Keratinocyte (primary cell): ENCODE measurements at regions not wholly inside any gene's neighbourhood (a gene's known extent, or its start where the extent isn't known, plus 50 kb on each side); places are given as distances from the start of the nearest gene placed in this dataset.

Experiments
- CTCF ChIP-seq, 3 experiments: IDR thresholded peaks in 1 of 3; conservative IDR thresholded peaks in 1 of 3; optimal IDR thresholded peaks in 1 of 3; 2 replicates in 2 of 3; 3 replicates in 1 of 3; pipeline versions ENCODE3 to v1.5.1; 2011; ENCODE audit warnings: low read length in 3 of 3, mild to moderate bottlenecking in 3 of 3, moderate library complexity in 2 of 3, control low read depth in 1 of 3, inconsistent platforms in 1 of 3; ENCODE audit not compliant: insufficient read depth in 2 of 3; ENCODE audit errors: extremely low read depth in 1 of 3
- EZH2 ChIP-seq: IDR thresholded peaks from one replicate; pipeline ENCODE4 v1.6.1; 2012; ENCODE audit warnings: inconsistent platforms, mild to moderate bottlenecking, low read length, moderate library complexity

DNA sequence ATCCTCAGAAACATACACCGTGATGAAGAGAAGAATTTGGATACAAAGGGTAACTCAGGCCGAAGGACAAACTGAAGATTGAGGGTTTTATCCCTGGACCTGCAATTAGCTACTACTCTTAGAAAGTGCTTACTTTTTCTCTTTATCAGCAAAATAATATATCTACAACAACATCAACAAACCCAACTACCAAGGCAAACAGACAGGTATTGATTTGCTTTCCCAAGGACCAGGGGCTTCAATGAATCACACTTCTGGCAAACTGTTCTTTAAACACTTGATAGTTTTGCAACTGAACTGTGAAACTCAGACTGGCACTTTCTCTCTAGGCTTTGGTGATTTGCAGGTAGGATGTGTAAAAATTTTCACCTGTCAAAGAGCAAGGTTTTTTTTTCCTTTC is 247.5 kb downstream of the SEC23A start:
- TF ChIP-seq EZH2 (no peak), CTCF (optimal IDR thresholded peaks at IDR 0.05 in 1 of 3, IDR thresholded peaks at IDR 0.05 in 1 of 3, conservative IDR thresholded peaks at IDR 0.05 in 1 of 3; ENCODE audit: extremely low read depth in 1 of 3, insufficient read depth in 2 of 3, low read length in 3 of 3) (no peak)
